Choroid plexus epithelial cell (primary cell): ENCODE measurements at regions not wholly inside any gene's neighbourhood (a gene's known extent, or its start where the extent isn't known, plus 50 kb on each side); places are given as distances from the start of the nearest gene placed in this dataset.
"Not testable (repeated sequence)": the region's sequence is repeated elsewhere in the genome, so short reads cannot be mapped to it uniquely, and the experiment has no call there.

ENCODE experiments used
- DNase-seq: peaks from one replicate; pipeline ENCODE4 v3.0.0-alpha.2; 2010; ENCODE audit warnings: low read depth
- H3K4me3 ChIP-seq: 2 replicates; pipeline ENCODE4 v1.5.1; 2011; ENCODE audit warnings: low read depth, mild to moderate bottlenecking, control low read depth, low read length, moderate library complexity
- TF ChIP-seq, protein P1 (sequence below): conservative IDR thresholded peaks from 2 replicates; pipeline ENCODE4 v1.5.1; 2011; ENCODE audit warnings: low read depth, mild to moderate bottlenecking, control low read depth, inconsistent platforms, low read length, moderate library complexity

DNA sequence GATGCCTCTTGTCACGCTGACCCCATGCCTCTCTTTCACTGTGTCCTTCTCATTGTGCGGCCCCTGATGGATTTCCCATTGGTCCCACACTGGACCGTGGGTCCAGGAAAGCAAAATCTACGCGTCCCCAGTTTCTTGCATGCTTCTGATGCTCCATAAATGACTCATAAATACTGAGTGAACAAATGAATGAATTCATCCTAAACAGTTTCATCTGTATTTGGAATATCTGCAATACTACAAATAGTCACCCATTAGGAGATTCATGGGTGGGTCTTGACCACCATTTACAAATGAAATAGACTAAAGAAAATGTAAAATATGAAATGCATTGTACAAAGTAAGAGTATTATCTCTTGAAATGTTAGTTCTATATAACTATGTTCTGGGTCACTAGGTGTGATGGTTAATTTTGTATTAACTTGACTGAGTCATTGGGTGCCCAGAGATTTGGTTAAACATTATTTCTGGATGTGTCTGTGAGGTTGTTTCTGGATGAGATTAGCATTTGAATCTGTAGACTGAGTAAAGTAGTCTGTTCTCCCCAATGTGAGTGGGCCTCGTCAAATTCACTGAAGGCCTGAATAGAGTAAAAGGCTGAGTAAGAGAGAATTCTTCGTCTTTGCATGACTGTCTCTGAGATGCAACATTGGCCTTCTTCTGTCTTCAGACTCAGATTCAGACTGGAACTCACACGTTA, 448.7 kb downstream of the PREX1 start:
- TF ChIP-seq, protein P1, sequence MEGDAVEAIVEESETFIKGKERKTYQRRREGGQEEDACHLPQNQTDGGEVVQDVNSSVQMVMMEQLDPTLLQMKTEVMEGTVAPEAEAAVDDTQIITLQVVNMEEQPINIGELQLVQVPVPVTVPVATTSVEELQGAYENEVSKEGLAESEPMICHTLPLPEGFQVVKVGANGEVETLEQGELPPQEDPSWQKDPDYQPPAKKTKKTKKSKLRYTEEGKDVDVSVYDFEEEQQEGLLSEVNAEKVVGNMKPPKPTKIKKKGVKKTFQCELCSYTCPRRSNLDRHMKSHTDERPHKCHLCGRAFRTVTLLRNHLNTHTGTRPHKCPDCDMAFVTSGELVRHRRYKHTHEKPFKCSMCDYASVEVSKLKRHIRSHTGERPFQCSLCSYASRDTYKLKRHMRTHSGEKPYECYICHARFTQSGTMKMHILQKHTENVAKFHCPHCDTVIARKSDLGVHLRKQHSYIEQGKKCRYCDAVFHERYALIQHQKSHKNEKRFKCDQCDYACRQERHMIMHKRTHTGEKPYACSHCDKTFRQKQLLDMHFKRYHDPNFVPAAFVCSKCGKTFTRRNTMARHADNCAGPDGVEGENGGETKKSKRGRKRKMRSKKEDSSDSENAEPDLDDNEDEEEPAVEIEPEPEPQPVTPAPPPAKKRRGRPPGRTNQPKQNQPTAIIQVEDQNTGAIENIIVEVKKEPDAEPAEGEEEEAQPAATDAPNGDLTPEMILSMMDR, result no peak
- no peak overlapping the region for H3K4me3 ChIP-seq
- DNase-seq, result no peak

DNA sequence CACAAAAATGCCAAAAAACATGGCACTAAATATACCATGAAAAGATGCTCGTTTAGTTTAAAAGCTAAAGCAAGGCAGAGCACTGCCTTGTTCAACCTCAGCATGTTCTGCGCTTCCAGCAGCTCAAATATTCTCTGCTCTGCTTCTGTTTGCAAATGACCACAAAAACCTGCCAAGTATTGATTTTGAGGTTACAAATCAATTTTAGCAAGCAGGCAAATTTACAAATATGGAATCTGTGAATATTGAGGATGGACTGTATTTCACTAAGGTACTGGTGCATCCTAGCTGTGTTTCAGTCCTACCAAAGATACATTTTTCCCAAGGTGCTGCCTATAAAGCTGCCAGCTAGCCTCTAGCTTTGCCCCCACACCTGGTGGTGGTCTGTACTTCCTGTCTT, 449.9 kb downstream of the PREX1 start:
- DNase-seq, result no peak
- TF ChIP-seq, protein P1, result no peak
- H3K4me3 ChIP-seq, result no peak overlapping the region

DNA sequence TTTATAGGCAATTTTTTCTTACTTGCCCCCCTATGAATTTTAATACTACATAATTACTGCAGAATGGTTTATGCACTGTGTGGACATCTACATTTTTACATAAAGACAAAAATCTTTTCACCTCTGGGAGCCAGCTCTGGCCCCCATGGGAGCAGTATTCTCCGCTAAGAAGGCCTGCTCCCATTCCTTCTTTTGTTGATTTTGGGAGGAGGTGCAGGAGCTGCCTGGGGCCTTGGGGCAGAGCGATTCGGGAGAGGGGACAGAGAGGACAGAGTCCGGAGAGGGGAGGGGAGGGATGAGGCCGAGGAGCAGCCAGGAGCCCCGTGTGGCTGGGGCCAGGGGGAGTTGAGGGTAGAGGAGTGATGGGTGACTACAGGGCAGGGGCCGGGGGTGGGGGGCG, 452.0 kb downstream of the PREX1 start:
- TF ChIP-seq, protein P1, result no peak
- DNase-seq, result no peak
- H3K4me3 ChIP-seq, result no peak overlapping the region

DNA sequence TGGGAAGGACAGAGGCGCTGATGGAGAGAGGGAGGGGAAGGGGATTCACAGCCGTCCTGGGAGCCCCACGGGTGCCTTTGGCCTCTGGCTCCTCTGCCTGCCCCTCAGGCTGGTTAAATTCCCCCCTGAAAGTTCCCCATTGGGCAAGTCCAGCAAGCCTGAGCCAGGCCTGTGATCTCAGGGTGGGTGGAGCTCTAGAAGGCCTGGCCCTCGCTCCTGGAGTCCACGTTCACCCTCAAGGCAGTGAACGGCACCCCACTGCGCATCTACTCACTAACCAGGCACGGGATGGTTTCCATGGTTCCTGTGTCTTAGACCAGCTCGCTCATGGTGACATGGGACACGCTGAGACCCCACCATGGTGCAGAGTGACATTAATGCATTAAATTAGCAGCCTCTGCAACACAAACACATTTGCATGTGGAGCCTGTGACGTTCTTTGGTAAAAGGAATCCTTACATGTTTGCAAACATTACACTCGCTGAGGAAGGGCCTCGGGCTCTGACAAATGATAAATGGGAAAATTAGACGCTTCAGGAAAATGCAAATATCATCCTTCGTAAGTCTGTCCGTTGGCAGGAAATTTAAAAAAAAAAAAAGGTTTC, 452.7 kb downstream of the PREX1 start:
- TF ChIP-seq, protein P1, result no peak
- H3K4me3 ChIP-seq, result no peak overlapping the region
- DNase-seq, result no peak

DNA sequence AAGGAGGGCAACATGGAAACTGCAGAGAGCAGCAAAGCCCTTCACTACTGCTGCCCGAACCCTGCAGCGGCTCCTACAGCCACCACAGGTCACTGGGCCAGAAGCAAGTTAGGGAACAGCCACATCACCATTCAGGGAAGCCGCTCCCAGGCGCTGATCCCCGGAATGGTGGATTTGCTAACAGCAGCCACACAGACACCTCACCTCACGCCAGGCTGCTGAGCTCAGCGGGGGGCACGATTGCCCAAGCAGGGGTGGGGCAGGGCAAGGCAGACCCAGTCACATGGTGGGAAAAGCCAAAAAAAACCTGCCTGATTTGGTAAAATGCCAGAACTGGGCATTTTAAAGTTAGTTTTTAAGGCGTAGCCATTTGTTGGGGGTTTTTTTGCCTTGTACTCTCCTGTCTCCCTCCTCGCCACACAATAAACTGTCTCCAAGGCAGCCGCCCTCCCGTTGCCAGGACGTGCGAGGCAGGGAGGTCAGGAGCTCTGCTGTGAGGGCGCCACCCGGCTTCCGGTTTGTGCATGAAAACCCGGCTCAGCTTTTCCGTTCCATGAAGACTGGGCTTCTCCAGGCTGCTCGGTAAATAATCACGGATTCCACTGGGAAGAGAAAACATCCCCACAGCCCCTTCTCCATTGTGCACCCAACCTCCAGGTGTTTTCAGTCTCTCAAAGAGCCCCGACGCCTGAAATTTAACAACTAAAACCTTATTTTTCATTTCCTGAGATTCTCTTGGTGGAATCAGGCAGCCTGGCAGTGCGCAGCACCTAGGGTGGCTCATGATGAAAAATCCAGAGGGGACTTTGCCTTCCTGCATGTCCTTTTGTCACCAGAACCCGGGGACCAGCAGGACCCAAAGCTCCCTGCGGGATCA, 453.5 kb downstream of the PREX1 start:
- peak; percentile 60 for DNase-seq

GRCh38 chr20:48373555-48373934, 454.3 kb downstream of the PREX1 start:
- H3K4me3 ChIP-seq, result no peak overlapping the region
- TF ChIP-seq, protein P1, result no peak
- no peak for DNase-seq

More for the DNA sequence above, 453.5 kb downstream of the PREX1 start:
- H3K4me3 ChIP-seq, result not testable (repeated sequence)

- not testable (repeated sequence) for H3K4me3 ChIP-seq, DNase-seq
Measured at GRCh38 chr20:48372851-48373554, 454.8 kb downstream of the PREX1 start.
